ENCODE measurements at regions not wholly inside any gene's neighbourhood (a gene's known extent, or its start where the extent isn't known, plus 50 kb on each side); places are given as distances from the start of the nearest gene placed in this dataset.

- DNase-seq (no peak), ATAC-seq (no peak)
- Histone ChIP-seq H3K4me1 (peaks cover 0 to 9% (median 3%) of the 10 kb centered on the region in 4 donors), H3K36me3 (no peaks in the 10 kb centered on the region), H3K4me3 (no peak overlapping the region), H3K9me3 (no peaks in the 10 kb centered on the region), H3K27me3 (no peaks in the 10 kb centered on the region), H3K27ac (no peak overlapping the region)
- intact Hi-C loops (cut with DNase I) = no loop called here
- TF ChIP-seq CTCF (IDR thresholded peaks at IDR 0.05) (no peak), POLR2A (IDR thresholded peaks at IDR 0.05) (no peak)
- 77% methylated on average over 2 of the region's 5 CpGs for WGBS (ENCODE audit: insufficient coverage, low coverage, low lambda C conversion rate, missing lambda C conversion rate)
These were observed 198.7 kb downstream of the SEMA6A start for GRCh38 chr5:116375926-116376325.

DNA sequence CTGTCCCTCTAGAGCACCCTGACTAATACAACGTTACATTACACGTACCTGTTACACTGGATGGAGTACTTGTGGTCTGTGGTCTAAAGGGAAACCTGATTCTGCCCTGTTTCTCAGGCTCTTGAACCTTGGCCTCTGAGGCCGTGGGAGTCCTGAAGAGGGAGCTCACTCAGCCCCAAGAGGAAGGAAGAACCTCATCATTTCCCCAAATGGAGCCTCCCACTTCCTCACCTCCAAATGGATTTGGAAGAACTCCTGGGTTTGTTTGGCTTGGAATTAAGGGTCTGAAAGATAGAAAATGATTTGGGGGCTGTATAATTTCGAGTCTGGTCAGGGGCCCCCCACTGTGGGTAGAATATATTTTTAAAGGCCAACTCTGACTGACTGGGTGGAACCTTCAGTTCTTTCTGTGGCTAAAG is 200.2 kb downstream of the SEMA6A start:
- TF ChIP-seq CTCF (IDR thresholded peaks at IDR 0.05) (no peak), POLR2A (IDR thresholded peaks at IDR 0.05) (no peak)
- 70% methylated on average over 3 of the region's 4 CpGs for WGBS (ENCODE audit: insufficient coverage, low coverage, low lambda C conversion rate, missing lambda C conversion rate)
- Histone ChIP-seq H3K27ac (no peak overlapping the region), H3K27me3 (no peaks in the 10 kb centered on the region), H3K4me3 (no peak overlapping the region), H3K36me3 (no peaks in the 10 kb centered on the region), H3K9me3 (no peaks in the 10 kb centered on the region), H3K4me1 (peaks cover 0 to 9% (median 3%) of the 10 kb centered on the region in 4 donors)
- DNase-seq (no peak), ATAC-seq (peak in 2 of 4 donors; percentile 5 to 23)
- intact Hi-C loops (cut with DNase I) = no loop called here

- TF ChIP-seq CTCF (IDR thresholded peaks at IDR 0.05) (no peak), POLR2A (IDR thresholded peaks at IDR 0.05) (no peak)
These were observed 201.6 kb downstream of the SEMA6A start for GRCh38 chr5:116372931-116373597.

DNA sequence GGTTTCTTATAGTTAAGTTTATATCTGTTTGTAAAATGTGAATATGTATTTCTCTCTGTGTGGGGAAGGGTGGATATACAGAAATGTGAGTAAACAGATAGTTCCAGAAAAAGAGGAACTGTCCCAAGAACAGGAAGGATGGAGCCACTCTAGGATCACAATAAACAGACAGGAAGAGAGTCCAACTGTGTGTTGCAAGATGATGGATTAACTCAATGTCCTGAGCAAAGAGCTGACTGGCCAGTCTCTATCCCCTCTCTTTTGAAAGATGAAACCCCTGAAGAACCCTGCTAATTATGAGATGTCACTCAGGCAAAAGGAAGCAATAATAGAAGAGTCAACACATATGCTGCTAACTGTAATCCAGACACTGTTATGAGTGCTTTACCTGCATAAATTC is 202.7 kb downstream of the SEMA6A start:
- Histone ChIP-seq H3K9me3 (no peaks in the 10 kb centered on the region), H3K4me3 (no peak overlapping the region), H3K36me3 (no peaks in the 10 kb centered on the region), H3K4me1 (peaks cover 0 to 9% (median 3%) of the 10 kb centered on the region in 4 donors), H3K27ac (peak overlapping the region in 2 of 3 donors; percentile 27 to 40), H3K27me3 (no peaks in the 10 kb centered on the region)
- intact Hi-C loops (cut with DNase I) = no loop called here
- DNase-seq = no peak
- peak; percentile 72 to 83 (median 76) for ATAC-seq
- TF ChIP-seq POLR2A (IDR thresholded peaks at IDR 0.05) = no peak
- TF ChIP-seq CTCF (IDR thresholded peaks at IDR 0.05) = no peak

More at GRCh38 chr5:116372931-116373597, 201.6 kb downstream of the SEMA6A start:
- peaks cover 0 to 9% (median 3%) of the 10 kb centered on the region in 4 donors for H3K4me1 ChIP-seq
- WGBS (ENCODE audit: insufficient coverage, low coverage, low lambda C conversion rate, missing lambda C conversion rate) = no CpG with 5 or more reads among the region's 1 CpG
- no peaks in the 10 kb centered on the region for H3K9me3 ChIP-seq
- no peaks in the 10 kb centered on the region for H3K36me3 ChIP-seq
- no peak overlapping the region for H3K4me3 ChIP-seq
- ATAC-seq = no peak
- intact Hi-C loops (cut with DNase I) = no loop called here
- H3K27ac ChIP-seq = no peak overlapping the region
- no peak for DNase-seq
- H3K27me3 ChIP-seq = no peaks in the 10 kb centered on the region
